Fibroblast of skin of left quadriceps (primary cell): ENCODE measurements at regions not wholly inside any gene's neighbourhood (a gene's known extent, or its start where the extent isn't known, plus 50 kb on each side); places are given as distances from the start of the nearest gene placed in this dataset.

Source experiments
- DNase-seq, 2 experiments: peaks; one replicate each; pipeline ENCODE4 v3.0.0-alpha.2; 2013; ENCODE audit warnings: low read depth in 2 of 2

DNA sequence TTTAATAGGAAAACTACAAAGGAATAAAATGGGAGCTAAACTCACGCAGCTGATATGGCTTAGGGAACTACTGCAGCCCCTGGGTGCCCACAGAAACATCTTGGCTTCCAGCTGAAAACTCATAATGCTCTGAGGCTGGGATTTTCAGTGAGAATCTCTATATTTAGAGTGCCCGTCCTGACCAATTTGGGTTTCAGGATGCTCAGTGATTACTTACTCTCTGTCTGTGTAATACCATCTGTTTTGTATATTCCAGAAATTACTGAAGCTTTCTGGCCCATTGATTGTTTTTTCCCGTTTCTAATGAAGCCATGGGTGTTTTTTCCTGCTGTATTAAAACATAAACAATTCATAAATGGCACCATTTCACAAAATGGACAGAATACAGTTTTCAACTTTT is 50.6 kb upstream of the ZNF385D start:
- no peak for DNase-seq

DNA sequence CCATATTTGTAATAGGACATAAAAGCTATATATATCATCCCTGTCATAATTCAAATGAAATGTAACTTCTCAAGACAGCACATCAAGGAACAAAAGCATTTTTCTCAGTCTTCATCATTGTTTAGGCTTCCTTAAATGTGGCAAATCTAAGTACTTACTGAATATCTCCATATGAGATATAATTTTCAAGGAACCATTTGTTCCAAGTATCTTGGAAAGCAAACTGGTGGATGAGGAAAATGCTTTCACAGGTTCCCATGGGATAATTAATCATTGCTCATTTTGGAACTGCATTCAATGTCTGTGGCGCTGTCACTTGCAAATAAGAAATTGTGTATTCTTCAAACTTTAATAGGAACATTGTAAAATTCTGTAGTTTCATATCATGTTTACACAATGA is 52.6 kb upstream of the ZNF385D start:
- no peak for DNase-seq

DNA sequence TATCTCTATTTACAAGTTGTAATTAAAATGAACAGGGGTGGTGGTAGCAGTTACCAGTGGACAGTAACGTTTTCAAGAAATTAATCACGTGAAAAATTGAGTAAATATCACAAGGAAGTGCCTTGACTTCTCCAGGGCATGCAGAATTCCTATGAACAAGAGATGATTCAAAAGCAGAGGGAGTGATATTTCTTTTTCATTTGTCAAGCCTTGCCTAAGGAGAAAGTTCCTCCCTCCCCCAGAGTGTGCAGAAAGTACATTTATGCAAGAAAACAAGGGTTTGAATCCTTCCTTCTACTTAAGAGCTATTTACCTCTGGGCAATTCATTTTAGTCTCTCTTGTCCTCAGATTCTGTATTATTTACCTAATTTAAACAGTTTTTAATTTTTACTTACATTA is 53.3 kb upstream of the ZNF385D start:
- no peak for DNase-seq

DNA sequence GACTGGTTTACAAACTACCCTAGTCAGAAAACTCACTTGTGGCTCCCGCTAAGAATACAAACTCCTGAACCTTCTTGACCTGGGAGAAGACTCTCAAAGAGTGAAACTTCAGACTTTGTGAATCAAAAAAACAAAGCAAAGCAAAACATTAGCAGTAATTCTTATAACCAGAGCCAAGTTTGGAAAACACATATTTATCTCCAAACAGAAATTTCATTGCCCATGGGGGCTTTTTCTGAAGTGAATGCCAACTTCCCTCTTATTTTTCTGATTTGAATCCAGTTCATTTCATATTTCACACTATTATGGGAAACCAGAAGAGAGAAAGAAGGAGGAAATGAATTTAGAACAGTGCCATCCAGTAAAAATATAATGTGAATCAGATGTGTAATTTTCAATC is 55.7 kb upstream of the ZNF385D start:
- no peak for DNase-seq

DNA sequence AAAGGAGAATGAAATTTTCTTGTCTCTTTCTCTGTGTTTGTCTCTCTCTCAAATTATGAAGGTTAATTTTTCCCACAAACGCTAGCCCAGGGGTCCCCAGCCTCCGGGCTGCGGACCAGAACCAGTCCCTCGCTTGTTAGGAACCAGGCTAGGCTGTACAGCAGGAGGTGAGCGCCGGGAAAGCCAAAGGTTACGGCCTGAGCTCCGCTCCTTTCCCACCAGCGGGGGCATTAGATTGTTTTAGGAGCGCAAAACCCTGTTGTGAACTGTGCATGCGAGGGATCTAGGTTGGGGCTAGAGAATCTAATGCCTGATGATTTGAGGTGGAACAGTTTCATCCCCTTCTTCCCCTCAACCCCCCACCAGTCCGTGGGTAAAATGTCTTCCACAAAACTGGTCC is 74.7 kb upstream of the ZNF385D start:
- no peak for DNase-seq

DNA sequence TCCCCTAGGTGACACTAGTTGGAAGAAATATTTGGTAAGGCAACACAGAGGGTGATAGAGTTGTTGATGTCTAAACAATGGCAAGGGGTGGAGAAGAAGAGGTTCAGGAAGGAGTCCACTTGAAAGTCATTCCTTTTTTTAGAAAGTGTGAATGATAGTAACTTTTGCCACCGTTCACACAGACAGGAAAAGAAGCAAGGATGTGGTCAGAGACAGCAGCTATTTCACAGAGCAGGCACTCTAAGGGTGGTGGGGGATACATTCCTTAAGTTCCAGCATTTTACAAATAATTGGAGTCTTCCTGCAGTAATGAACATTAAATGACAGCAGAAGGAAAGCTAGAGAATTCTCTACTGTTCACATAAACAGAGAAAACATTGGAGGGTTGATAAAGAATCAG is 75.4 kb upstream of the ZNF385D start:
- peak; percentile 31 to 36 for DNase-seq

DNA sequence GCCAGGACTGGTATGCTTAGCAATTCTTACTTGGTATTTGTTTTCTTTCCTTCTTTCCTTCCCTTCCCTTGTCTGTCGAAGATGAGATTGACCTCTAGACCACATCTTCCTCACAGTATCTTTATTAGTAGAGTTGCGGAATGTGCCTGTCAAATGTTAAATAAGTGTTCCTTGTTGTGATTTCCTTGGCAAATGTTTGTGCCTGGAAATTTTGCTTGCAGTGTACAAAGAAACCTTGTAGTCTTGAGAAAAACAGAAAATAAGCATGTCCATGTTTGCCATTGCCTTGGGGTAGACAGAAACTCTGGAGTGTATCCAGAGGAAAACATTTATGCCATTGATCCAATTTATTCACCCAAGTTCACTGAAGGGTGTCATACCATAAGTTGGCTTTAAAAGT is 79.5 kb upstream of the ZNF385D start:
- DNase-seq: no peak

DNA sequence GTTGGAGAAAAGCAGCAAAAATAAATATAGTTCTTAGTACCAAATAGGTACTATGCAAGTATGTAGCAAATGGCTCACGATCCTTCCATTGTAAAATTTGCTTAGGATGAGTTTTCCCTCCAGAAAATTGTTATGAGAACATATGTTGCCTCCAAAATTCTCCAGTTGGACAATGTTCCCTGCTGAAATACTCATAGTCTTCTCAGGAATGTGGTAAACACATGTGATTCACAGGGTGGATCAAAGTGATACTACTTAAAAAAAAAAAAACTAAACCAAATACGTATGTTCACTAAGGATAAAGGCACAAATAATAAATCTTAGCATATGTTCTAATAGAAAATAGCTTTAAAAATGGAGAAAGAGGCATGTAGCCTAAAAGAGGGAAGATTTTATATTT is 84.3 kb upstream of the ZNF385D start:
- DNase-seq: peak; percentile 18 to 20

DNA sequence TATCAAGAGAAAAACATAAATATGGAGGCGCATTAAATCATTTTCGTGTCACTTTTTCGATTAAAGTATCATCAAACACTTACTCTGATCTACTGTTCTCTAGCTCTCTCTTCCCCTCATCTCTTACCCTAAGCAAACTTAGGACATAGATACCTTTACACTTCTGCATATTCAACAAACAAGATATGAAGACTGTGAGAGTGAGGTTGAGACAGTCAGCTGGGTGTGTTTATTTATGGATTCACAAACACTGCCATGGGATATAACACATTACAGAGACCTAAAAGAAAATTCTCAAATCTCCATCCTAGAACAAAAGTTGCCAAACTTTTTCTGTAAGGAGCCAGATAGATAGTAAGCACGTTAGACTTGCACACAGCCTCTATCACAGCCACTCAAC is 85.2 kb upstream of the ZNF385D start:
- DNase-seq: no peak

DNA sequence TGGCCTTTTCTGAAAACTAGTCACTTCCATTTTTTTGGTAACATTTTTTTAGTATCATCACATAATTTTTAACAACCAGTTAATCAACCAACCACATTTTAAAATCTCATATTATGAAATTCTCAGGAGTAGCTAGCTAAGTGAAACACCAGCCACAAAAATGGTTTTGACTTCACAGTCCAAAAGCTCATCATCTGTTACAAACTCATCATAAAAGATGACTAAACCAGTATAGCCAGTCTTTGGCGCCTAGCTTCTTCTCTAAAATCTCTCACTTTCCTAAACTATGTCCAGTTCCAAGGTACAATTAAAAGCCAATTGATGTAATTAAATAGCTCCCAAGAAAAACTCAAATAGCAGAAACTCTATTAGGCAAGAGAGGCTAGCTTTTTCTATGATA is 88.2 kb upstream of the ZNF385D start:
- peak; percentile 20 to 22 for DNase-seq

DNA sequence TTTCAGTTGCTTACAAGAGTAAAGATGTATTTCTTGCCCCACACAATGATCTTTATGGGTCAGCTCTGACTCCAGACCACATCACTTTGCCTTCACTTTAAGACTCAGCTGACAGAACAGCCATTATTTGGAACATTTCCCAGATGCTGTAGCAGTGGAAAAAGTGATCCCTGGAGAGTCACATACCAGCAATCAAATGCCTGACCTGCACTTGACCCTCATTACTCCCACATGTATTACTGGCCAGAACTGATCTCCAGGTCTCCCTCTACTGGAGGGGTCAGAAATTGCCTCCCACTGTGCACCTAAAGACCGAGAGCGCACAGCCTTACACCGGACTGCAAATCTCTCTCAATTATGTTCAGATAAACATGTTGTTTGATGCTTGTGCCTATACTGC is 88.6 kb upstream of the ZNF385D start:
- DNase-seq: peak; percentile 63 to 66

DNA sequence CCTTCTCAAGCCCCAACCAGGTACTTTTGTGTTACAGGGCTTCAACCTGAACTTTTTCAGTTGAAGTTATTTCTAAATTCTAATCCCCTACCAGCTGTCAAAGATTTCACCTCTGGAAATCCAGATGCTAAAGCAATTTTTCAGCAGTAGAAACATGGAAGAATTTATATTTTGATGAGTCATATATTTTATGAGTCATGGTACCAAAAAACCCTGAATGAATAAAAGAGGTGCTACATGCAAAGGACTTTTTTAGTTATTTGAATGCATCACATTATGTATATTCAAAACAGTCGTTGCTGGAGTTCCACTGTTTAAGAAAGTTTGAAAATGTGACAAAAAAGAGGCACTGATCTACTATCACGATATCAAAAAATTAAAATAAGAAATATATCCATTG is 96.0 kb upstream of the ZNF385D start:
- DNase-seq: no peak

DNA sequence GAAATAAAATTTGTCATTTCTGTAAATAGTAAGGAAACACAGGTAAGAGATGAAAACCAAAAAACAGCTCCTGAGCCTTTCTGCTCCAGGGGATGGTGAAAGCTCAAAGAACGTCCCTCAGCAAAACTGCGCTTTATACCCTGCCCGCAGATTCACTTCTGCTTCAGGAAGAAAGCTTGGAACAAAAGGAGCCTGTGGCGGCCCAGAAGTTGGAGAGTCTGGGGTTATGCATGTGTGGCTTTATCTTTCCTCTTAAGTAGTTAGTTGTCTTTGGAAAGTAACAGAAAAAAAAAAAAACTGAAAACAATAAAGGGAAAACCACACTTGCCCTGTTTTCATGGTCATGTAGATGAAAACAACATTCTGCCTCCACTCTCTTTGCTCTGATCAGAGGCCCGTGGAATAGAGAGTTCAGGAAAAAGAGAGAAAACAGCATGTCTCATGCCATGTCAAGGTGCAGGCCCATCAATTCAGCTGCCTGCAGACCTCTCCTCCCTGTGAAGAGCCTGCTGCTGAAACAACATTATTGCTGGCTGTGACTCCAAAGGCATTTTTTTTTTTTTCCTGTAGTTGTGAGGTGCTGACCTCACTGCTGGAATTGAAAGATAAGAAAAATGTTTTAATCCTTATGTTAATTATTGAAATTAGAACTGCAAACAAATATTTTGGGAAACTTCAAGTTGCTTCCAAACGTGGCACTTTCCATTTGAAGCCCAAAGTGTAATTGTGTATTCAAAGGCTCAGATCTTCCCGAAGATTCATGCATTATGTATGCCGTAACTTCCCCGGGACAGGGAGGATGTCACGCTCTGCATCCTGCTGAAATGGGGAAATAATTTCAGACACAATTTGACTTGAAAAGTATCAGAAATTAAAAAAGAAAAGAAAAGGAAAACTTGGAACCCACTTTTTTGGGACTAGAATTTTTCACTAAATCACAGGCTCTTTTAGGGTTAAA is 108.4 kb upstream of the ZNF385D start:
- DNase-seq: no peak

DNA sequence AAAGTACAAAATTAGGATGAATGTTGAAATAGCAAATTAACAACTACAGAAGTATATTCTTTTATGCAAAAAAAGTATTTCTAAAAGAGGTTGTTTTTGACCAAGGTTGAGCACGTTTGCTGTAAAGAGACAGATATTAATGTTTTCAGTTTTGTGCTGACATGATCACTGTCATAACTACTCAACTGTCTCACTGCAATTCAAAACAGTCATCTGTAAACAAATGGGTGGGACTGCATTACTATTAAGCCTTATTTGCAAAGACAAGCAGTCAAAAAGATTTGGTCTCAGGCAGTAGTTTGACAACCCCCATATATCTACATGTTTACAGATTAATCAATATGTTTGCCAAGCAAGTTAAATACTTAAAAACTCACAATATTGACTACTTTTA is 109.1 kb upstream of the ZNF385D start:
- DNase-seq: no peak

DNA sequence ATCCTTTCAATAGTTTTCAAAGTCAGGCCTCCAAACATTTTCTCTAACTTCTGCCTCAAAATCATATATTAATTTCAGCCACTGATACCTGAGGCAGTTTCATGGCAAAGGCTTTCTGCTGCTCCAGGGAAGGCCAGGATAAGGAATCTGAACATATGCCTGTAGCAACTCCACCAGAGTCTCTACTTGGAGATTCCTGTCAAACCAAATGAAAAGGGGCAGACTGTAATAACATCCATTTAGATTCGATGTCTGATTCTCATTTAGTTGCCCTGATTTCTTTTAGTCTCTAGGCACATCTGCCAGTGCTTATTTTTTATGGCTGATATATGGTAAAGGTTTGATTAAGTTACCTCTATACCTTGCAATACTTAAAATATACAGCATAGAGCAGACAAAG is 109.6 kb upstream of the ZNF385D start:
- DNase-seq: no peak

DNA sequence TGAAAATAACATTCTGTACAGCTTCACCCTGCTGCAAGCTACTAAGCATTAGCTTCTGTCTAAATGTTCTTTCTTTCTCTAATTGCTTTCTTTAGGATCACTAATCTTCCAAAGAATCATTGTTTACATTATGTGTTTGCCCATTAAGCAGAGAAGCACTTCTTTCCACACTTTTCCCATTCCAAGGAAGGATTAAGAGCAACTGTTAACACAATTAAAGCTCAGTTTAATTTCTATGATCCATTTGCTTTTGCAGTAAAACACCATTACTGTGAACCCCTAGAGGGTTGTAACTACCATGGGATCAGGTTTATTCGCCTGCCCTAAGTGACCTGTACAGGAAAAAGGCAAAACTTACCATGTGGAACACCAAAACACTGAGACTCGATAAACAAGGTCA is 125.8 kb upstream of the ZNF385D start:
- DNase-seq: no peak

DNA sequence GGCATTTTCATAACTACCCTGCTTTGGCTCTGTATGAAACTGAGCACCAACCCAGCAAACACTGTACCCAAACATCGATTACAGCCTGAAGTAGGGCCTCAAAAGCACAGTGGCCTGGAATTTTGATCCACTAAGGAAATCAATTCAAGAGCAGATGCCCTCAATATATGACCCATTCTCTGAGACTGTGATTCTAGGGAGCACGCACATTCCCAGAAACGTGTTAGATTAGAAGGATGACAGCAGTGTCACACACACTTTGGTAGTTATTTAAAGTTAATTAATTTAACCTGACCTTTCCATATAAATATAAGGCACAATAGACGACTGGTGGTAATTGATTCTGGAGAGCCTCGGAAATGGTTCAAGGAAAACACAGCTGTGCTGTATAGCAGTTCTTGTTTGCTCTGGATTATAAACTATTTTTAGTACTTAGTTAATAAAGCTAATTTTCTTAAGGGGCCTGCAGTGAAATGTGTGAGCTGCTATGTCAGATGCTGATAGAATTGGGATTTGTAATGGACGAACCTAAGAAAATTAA is 126.3 kb upstream of the ZNF385D start:
- no peak for DNase-seq

DNA sequence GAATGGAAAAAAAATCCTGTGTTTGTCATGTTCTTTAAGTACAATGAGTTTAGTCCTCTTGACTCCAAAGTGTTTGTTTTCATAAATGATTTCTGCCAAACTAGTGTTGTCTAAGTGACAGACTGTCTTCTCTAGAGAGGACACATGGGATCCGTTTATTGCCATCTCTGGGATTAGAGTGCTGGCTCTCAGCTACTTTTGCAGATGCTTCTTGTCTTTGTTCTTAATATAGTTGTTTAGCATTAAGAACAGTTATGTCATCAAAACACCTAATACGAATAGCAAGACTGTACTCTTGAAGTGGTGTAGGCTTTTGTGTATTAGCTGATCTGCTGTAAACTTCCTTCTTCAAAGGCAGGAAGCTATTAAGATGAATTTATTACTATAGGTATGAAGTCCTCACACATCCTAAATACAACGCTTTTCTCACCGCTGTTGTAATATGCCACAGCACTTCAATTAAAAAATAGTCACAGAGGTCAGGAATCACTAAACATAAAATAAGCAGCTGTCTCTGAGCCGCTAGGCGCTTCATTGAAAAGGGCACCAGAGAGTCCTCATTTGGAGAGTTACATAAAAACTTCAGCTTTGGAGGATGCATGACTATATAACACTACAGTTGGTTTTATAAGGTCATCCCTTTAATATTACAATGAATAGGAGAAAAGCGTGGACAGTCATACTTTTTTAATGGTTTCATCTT is 128.3 kb upstream of the ZNF385D start:
- no peak for DNase-seq

DNA sequence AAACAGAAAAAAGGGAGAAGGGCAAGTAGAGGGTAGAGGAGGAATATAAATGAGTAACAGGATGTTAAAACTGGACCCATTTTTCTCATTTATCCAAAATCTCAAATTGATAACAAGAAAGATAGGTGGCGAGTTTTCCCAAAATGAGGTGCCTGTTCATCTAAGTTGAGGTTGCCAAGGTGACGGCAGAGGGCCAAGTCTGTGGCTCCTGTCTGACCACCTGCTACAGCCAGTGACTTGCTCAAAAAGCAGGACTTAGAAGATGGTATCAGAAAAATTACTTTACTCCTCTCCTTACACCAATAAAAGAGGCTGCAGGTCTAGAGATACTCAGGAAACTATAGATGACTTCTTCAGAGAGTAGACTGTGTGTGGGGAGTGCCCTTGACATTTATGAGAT is 137.6 kb upstream of the ZNF385D start:
- no peak for DNase-seq

DNA sequence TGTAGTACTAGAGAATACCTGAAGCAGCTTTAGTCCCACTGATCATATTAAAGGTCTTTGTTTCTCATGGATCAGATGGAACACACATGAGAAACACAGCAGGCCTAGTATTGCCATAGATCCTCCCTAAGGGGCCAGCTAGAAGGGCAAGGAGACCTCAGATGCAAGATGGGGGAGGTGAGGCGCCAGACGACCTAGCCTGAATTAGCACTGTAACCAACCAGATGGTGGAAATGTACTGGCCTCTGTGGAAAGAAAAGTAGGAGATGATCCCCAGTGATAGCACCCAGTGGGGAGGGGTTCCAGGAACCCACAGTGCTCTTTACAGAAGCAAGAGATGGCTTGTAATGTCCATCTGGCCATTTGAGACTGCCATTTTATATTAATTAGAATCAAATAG is 138.2 kb upstream of the ZNF385D start:
- no peak for DNase-seq

DNA sequence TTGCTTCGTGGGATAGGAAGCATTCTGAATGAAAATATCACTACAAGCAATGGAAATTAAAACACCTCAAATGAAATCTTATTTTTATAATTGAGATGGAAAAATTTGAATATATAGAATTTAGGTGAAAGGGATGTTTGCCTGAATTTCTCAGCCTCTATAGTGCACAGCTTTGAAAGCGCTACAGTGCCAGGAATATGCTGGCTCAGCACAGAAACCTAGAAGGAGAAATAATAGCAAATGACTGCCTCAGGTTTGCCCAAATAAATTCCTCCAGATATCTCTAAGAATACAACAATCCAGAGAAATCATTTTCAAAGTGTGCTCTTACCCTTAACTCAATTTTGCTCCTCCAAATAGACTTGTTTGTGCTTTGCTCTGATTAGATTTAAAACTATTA is 141.1 kb upstream of the ZNF385D start:
- DNase-seq: no peak

DNA sequence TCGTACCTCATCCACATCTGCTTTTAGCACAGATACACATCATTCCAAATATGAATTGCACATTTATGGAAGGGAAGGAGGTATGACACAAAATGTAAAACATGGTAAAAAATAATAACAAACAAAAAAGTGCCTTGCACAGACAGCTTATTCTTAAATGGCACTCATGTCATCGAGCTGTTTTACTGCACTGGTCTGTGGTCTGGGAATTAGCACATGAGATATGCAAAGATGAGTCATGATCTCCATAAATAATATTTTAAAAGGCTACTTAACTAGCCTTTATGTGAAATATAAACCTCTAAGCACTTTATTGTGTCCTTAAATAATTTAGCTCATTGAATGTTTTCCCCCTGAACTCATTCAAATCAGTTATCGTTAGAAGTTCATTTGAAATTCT is 142.2 kb upstream of the ZNF385D start:
- no peak for DNase-seq
